ENCODE measurements at regions not wholly inside any gene's neighbourhood (a gene's known extent, or its start where the extent isn't known, plus 50 kb on each side); places are given as distances from the start of the nearest gene placed in this dataset.

GRCh38 chr13:31434613-31435012 is 234.8 kb downstream of the B3GLCT start:
- no peak for ATAC-seq
- Histone ChIP-seq H3K4me1 (no peaks in the 10 kb centered on the region), H3K9me3 (no peaks in the 10 kb centered on the region), H3K36me3 (no peaks in the 10 kb centered on the region), H3K27ac (no peak overlapping the region), H3K27me3 (peaks cover 0 to 14% (median 4%) of the 10 kb centered on the region in 7 donors), H3K4me3 (no peak overlapping the region)
- WGBS, 2 donors: 75 to 76% methylated on average over 8 of the region's 8 CpGs
- DNase-seq: no peak
- no peak for TF ChIP-seq CTCF (IDR thresholded peaks at IDR 0.05)
- intact Hi-C loops (cut with DNase I): loop anchor here in 9 of 10 donors (5.0 to 10.0 kb wide), 4 partner anchors 308 to 363 kb away; no protein-coding TSS in a partner anchor

- no peaks in the 10 kb centered on the region for H3K4me1 ChIP-seq
- TF ChIP-seq CTCF (IDR thresholded peaks at IDR 0.05): no peak
- no peaks in the 10 kb centered on the region for H3K9me3 ChIP-seq
- no peak overlapping the region for H3K4me3 ChIP-seq
- peaks cover 0 to 14% (median 4%) of the 10 kb centered on the region in 7 donors for H3K27me3 ChIP-seq
- no peak overlapping the region for H3K27ac ChIP-seq
- DNase-seq (no peak), ATAC-seq (no peak)
- no peaks in the 10 kb centered on the region for H3K36me3 ChIP-seq
- 86 to 87% methylated on average over 4 of the region's 4 CpGs for WGBS, 2 donors
- intact Hi-C loops (cut with DNase I): loop anchor here in 2 of 10 donors (5.0 to 10.0 kb wide), 2 partner anchors 359 to 362 kb away; no protein-coding TSS in a partner anchor
These were observed 235.8 kb downstream of the B3GLCT start for GRCh38 chr13:31435536-31435935.

GRCh38 chr13:31436478-31436877 is 236.7 kb downstream of the B3GLCT start:
- no peak overlapping the region for H3K4me3 ChIP-seq
- peaks cover 0 to 14% (median 4%) of the 10 kb centered on the region in 7 donors for H3K27me3 ChIP-seq
- no peaks in the 10 kb centered on the region for H3K36me3 ChIP-seq
- H3K9me3 ChIP-seq: no peaks in the 10 kb centered on the region
- H3K27ac ChIP-seq: no peak overlapping the region
- intact Hi-C loops (cut with DNase I): loop anchor here in 2 of 10 donors (5.0 to 10.0 kb wide), 2 partner anchors 358 to 361 kb away; no protein-coding TSS in a partner anchor
- no peak for TF ChIP-seq CTCF (IDR thresholded peaks at IDR 0.05)
- no peaks in the 10 kb centered on the region for H3K4me1 ChIP-seq
- DNase-seq (no peak), ATAC-seq (no peak)
- 70 to 78% methylated on average over 5 of the region's 5 CpGs for WGBS, 2 donors

GRCh38 chr13:31437975-31438374 is 238.2 kb downstream of the B3GLCT start:
- Histone ChIP-seq H3K27me3 (peaks cover 0 to 14% (median 4%) of the 10 kb centered on the region in 7 donors), H3K36me3 (no peaks in the 10 kb centered on the region), H3K9me3 (no peaks in the 10 kb centered on the region), H3K4me3 (no peak overlapping the region), H3K4me1 (peaks cover 0 to 13% (median 4%) of the 10 kb centered on the region in 9 donors), H3K27ac (no peak overlapping the region)
- no peak for DNase-seq
- WGBS, 2 donors: 80 to 81% methylated on average over 3 of the region's 3 CpGs
- TF ChIP-seq CTCF (IDR thresholded peaks at IDR 0.05): no peak
- intact Hi-C loops (cut with DNase I): loop anchor here in 2 of 10 donors (5.0 to 10.0 kb wide), 2 partner anchors 357 to 359 kb away; no protein-coding TSS in a partner anchor
- no peak for ATAC-seq
